ENCODE measurements at regions not wholly inside any gene's neighbourhood (a gene's known extent, or its start where the extent isn't known, plus 50 kb on each side); places are given as distances from the start of the nearest gene placed in this dataset.

- TF ChIP-seq EZH2 (IDR thresholded peaks at IDR 0.05; ENCODE audit: low read length): no peak
- dilution Hi-C loops (cut with MboI; ENCODE audit: extremely low pct_ligation_motif_present, low sequenced_read_pairs): no loop called here
- no peak overlapping the region for H2AFZ ChIP-seq (ENCODE audit: control insufficient read depth, low read length)
- H3K9ac ChIP-seq (ENCODE audit: control insufficient read depth, extremely low read depth, insufficient read depth, low read length): no peak overlapping the region
- no peak for FAIRE-seq
- no peaks in the 10 kb centered on the region for H4K20me1 ChIP-seq (ENCODE audit: control insufficient read depth, extremely low read depth, insufficient read depth, low read length)
- no peaks in the 10 kb centered on the region for H3K36me3 ChIP-seq (ENCODE audit: control insufficient read depth in 2 of 2, extremely low read depth in 1 of 2, insufficient read depth in 2 of 2, low read length in 2 of 2)
- peaks cover 7% of the 10 kb centered on the region for H3K27me3 ChIP-seq (ENCODE audit: control insufficient read depth, extremely low read depth, insufficient read depth, low read length)
- no peaks in the 10 kb centered on the region for H3K4me1 ChIP-seq (ENCODE audit: control insufficient read depth, extremely low read depth, insufficient read depth, low read length)
- H3K27ac ChIP-seq (ENCODE audit: control insufficient read depth, insufficient read depth, low read length): no peak overlapping the region
- no peaks in the 10 kb centered on the region for H3K9me3 ChIP-seq (ENCODE audit: control insufficient read depth, low read depth, low read length)
- no peaks in the 10 kb centered on the region for H3K9me1 ChIP-seq (ENCODE audit: control insufficient read depth, extremely low read depth, insufficient read depth, low read length)
- no peak overlapping the region for H3K4me3 ChIP-seq (ENCODE audit: control insufficient read depth in 2 of 3, extremely low read depth in 1 of 3, insufficient read depth in 2 of 3, low read depth in 1 of 3, low read length in 3 of 3)
- DNase-seq (ENCODE audit: low read depth, low spot score): no peak
- H3K4me2 ChIP-seq (ENCODE audit: control insufficient read depth, extremely low read depth, insufficient read depth, low read depth, low read length): no peak overlapping the region
- H3K79me2 ChIP-seq (ENCODE audit: control insufficient read depth, insufficient read depth, low read length): no peaks in the 10 kb centered on the region
Observed at GRCh38 chr14:58783792-58784511, 146.2 kb downstream of the DACT1 start.

- DNase-seq (ENCODE audit: low read depth, low spot score): no peak
- Histone ChIP-seq H3K27me3 (ENCODE audit: control insufficient read depth, extremely low read depth, insufficient read depth, low read length) (peaks cover 7% of the 10 kb centered on the region), H2AFZ (ENCODE audit: control insufficient read depth, low read length) (no peak overlapping the region), H3K9me3 (ENCODE audit: control insufficient read depth, low read depth, low read length) (no peaks in the 10 kb centered on the region), H4K20me1 (ENCODE audit: control insufficient read depth, extremely low read depth, insufficient read depth, low read length) (no peaks in the 10 kb centered on the region), H3K9me1 (ENCODE audit: control insufficient read depth, extremely low read depth, insufficient read depth, low read length) (no peaks in the 10 kb centered on the region), H3K79me2 (ENCODE audit: control insufficient read depth, insufficient read depth, low read length) (no peaks in the 10 kb centered on the region), H3K4me1 (ENCODE audit: control insufficient read depth, extremely low read depth, insufficient read depth, low read length) (no peaks in the 10 kb centered on the region), H3K9ac (ENCODE audit: control insufficient read depth, extremely low read depth, insufficient read depth, low read length) (no peak overlapping the region), H3K4me3 (ENCODE audit: control insufficient read depth in 2 of 3, extremely low read depth in 1 of 3, insufficient read depth in 2 of 3, low read depth in 1 of 3, low read length in 3 of 3) (no peak overlapping the region), H3K4me2 (ENCODE audit: control insufficient read depth, extremely low read depth, insufficient read depth, low read depth, low read length) (no peak overlapping the region), H3K27ac (ENCODE audit: control insufficient read depth, insufficient read depth, low read length) (no peak overlapping the region), H3K36me3 (ENCODE audit: control insufficient read depth in 2 of 2, extremely low read depth in 1 of 2, insufficient read depth in 2 of 2, low read length in 2 of 2) (no peaks in the 10 kb centered on the region)
- TF ChIP-seq, protein P1, sequence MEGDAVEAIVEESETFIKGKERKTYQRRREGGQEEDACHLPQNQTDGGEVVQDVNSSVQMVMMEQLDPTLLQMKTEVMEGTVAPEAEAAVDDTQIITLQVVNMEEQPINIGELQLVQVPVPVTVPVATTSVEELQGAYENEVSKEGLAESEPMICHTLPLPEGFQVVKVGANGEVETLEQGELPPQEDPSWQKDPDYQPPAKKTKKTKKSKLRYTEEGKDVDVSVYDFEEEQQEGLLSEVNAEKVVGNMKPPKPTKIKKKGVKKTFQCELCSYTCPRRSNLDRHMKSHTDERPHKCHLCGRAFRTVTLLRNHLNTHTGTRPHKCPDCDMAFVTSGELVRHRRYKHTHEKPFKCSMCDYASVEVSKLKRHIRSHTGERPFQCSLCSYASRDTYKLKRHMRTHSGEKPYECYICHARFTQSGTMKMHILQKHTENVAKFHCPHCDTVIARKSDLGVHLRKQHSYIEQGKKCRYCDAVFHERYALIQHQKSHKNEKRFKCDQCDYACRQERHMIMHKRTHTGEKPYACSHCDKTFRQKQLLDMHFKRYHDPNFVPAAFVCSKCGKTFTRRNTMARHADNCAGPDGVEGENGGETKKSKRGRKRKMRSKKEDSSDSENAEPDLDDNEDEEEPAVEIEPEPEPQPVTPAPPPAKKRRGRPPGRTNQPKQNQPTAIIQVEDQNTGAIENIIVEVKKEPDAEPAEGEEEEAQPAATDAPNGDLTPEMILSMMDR (optimal IDR thresholded peaks at IDR 0.05 in 1 of 3, IDR thresholded peaks at IDR 0.05 in 1 of 3, conservative IDR thresholded peaks at IDR 0.05 in 1 of 3; ENCODE audit: extremely low read depth in 1 of 3, insufficient read depth in 2 of 3, low read length in 3 of 3): no peak
- no peak for TF ChIP-seq EZH2 (IDR thresholded peaks at IDR 0.05; ENCODE audit: low read length)
- dilution Hi-C loops (cut with MboI; ENCODE audit: extremely low pct_ligation_motif_present, low sequenced_read_pairs): no loop called here
- no peak for FAIRE-seq
Observed at GRCh38 chr14:58784931-58785330, 147.2 kb downstream of the DACT1 start.

GRCh38 chr14:58785701-58786100 lies 147.9 kb downstream of the DACT1 start:
- Histone ChIP-seq H3K9ac (ENCODE audit: control insufficient read depth, extremely low read depth, insufficient read depth, low read length) (no peak overlapping the region), H2AFZ (ENCODE audit: control insufficient read depth, low read length) (no peak overlapping the region), H3K4me1 (ENCODE audit: control insufficient read depth, extremely low read depth, insufficient read depth, low read length) (no peaks in the 10 kb centered on the region), H3K9me3 (ENCODE audit: control insufficient read depth, low read depth, low read length) (no peaks in the 10 kb centered on the region), H3K9me1 (ENCODE audit: control insufficient read depth, extremely low read depth, insufficient read depth, low read length) (no peaks in the 10 kb centered on the region), H3K36me3 (ENCODE audit: control insufficient read depth in 2 of 2, extremely low read depth in 1 of 2, insufficient read depth in 2 of 2, low read length in 2 of 2) (no peaks in the 10 kb centered on the region), H3K79me2 (ENCODE audit: control insufficient read depth, insufficient read depth, low read length) (no peaks in the 10 kb centered on the region), H3K27ac (ENCODE audit: control insufficient read depth, insufficient read depth, low read length) (no peak overlapping the region), H3K4me3 (ENCODE audit: control insufficient read depth in 2 of 3, extremely low read depth in 1 of 3, insufficient read depth in 2 of 3, low read depth in 1 of 3, low read length in 3 of 3) (no peak overlapping the region), H4K20me1 (ENCODE audit: control insufficient read depth, extremely low read depth, insufficient read depth, low read length) (no peaks in the 10 kb centered on the region), H3K4me2 (ENCODE audit: control insufficient read depth, extremely low read depth, insufficient read depth, low read depth, low read length) (no peak overlapping the region), H3K27me3 (ENCODE audit: control insufficient read depth, extremely low read depth, insufficient read depth, low read length) (peaks cover 7% of the 10 kb centered on the region)
- dilution Hi-C loops (cut with MboI; ENCODE audit: extremely low pct_ligation_motif_present, low sequenced_read_pairs): no loop called here
- DNase-seq (ENCODE audit: low read depth, low spot score): no peak
- FAIRE-seq: no peak
- TF ChIP-seq, protein P1 (optimal IDR thresholded peaks at IDR 0.05 in 1 of 3, IDR thresholded peaks at IDR 0.05 in 1 of 3, conservative IDR thresholded peaks at IDR 0.05 in 1 of 3; ENCODE audit: extremely low read depth in 1 of 3, insufficient read depth in 2 of 3, low read length in 3 of 3): no peak
- TF ChIP-seq EZH2 (IDR thresholded peaks at IDR 0.05; ENCODE audit: low read length): no peak

Measured in keratinocyte (primary cell).